Esophagus squamous epithelium (tissue), 5 donors: ENCODE measurements at regions not wholly inside any gene's neighbourhood (a gene's known extent, or its start where the extent isn't known, plus 50 kb on each side); places are given as distances from the start of the nearest gene placed in this dataset.
"Not testable (repeated sequence)": the region's sequence is repeated elsewhere in the genome, so short reads cannot be mapped to it uniquely, and the experiment has no call there.

Source experiments
- DNase-seq: peaks from one replicate; lab custom pipeline; 2025; lab: John Stamatoyannopoulos, UW
- H3K27ac ChIP-seq, 4 donors: fragments of 200-600 bp; sonication (generic); one replicate each; pipeline ENCODE4 v1.5.1; 2016 to 2019; ENCODE audit warnings: mild to moderate bottlenecking in 1 of 4
- H3K27me3 ChIP-seq, 4 donors: fragments of 200-600 bp; sonication (generic); 1 replicate in 3 of 4; 2 replicates in 1 of 4; pipeline versions ENCODE4 v1.5.1 to v1.6.0; 2017 to 2021; ENCODE audit warnings: antibody characterized with exemption in 1 of 4
- H3K36me3 ChIP-seq, 3 donors: fragments of 200-600 bp; sonication (generic); one replicate each; pipeline ENCODE4 v1.5.1; 2016 to 2019
- H3K4me1 ChIP-seq, 3 donors: fragments of 200-600 bp; sonication (generic); one replicate each; pipeline ENCODE4 v1.5.1; 2017 to 2019
- H3K4me3 ChIP-seq, 4 donors: fragments of 200-600 bp; sonication (generic); 1 replicate in 3 of 4; 2 replicates in 1 of 4; pipeline ENCODE4 v1.5.1; 2016 to 2019; ENCODE audit warnings: mild to moderate bottlenecking in 2 of 4, moderate library complexity in 1 of 4
- H3K9me3 ChIP-seq, 3 donors: fragments of 200-600 bp; sonication (generic); one replicate each; pipeline ENCODE4 v1.5.1; 2016 to 2019
- CTCF ChIP-seq, 6 experiments: fragments of 450-650 bp in 4 of 6; fragments of 200-600 bp in 2 of 6; sonication (generic) in 2 of 6; IDR thresholded peaks; one replicate each; pipeline ENCODE4 v1.5.1; 2016 to 2019; ENCODE audit warnings: antibody characterized with exemption in 6 of 6, mild to moderate bottlenecking in 4 of 6, moderate library complexity in 4 of 6
- POLR2A ChIP-seq, 4 donors: fragments of 450-650 bp; IDR thresholded peaks; one replicate each; pipeline ENCODE4 v1.6.1; 2017; ENCODE audit warnings: antibody characterized with exemption in 4 of 4, mild to moderate bottlenecking in 4 of 4, moderate library complexity in 3 of 4
- WGBS, 2 donors: methylation state at CpG; one replicate each; pipeline ENCODE4 v1.1.5; 2018; 5-methylcytosine and 5-hydroxymethylcytosine counted together
- intact Hi-C: fragments of 100-400 bp; cut with DNase I; formaldehyde crosslinking; loops from one replicate; pipeline ENCODE4 v1.15.0; 2022
- donor health status: DM: yes; HTN: yes; CAD: no.

- WGBS, 2 donors: 37 to 48% methylated on average over 5 of the region's 5 CpGs
- Histone ChIP-seq H3K4me3 (no peak overlapping the region), H3K9me3 (no peaks in the 10 kb centered on the region), H3K36me3 (no peaks in the 10 kb centered on the region), H3K27ac (no peak overlapping the region), H3K27me3 (no peaks in the 10 kb centered on the region), H3K4me1 (no peaks in the 10 kb centered on the region)
- DNase-seq: no peak
- intact Hi-C loops: no loop called here
- TF ChIP-seq POLR2A (IDR thresholded peaks at IDR 0.05): no peak
- TF ChIP-seq CTCF (IDR thresholded peaks at IDR 0.05): no peak
Observed at GRCh38 chrX:9370893-9371292, 94.0 kb upstream of the TBL1X start.

GRCh38 chrX:9372866-9373265 is 92.0 kb upstream of the TBL1X start:
- no peaks in the 10 kb centered on the region for H3K27me3 ChIP-seq
- TF ChIP-seq POLR2A (IDR thresholded peaks at IDR 0.05): no peak
- no peak for TF ChIP-seq CTCF (IDR thresholded peaks at IDR 0.05)
- H3K4me1 ChIP-seq: no peaks in the 10 kb centered on the region
- DNase-seq: no peak
- intact Hi-C loops: no loop called here
- no peak overlapping the region for H3K4me3 ChIP-seq
- no peaks in the 10 kb centered on the region for H3K9me3 ChIP-seq
- no peak overlapping the region for H3K27ac ChIP-seq
- H3K36me3 ChIP-seq: no peaks in the 10 kb centered on the region
- 79 to 89% methylated on average over 11 of the region's 11 CpGs for WGBS, 2 donors

GRCh38 chrX:9373789-9374188 is 91.1 kb upstream of the TBL1X start:
- Histone ChIP-seq H3K4me1 (no peaks in the 10 kb centered on the region), H3K36me3 (no peaks in the 10 kb centered on the region), H3K4me3 (no peak overlapping the region), H3K27ac (no peak overlapping the region), H3K27me3 (no peaks in the 10 kb centered on the region), H3K9me3 (no peaks in the 10 kb centered on the region)
- 79 to 86% methylated on average over 7 of the region's 7 CpGs for WGBS, 2 donors
- intact Hi-C loops: no loop called here
- TF ChIP-seq POLR2A (IDR thresholded peaks at IDR 0.05): no peak
- TF ChIP-seq CTCF (IDR thresholded peaks at IDR 0.05): no peak
- DNase-seq: no peak

GRCh38 chrX:9374555-9374954 is 90.3 kb upstream of the TBL1X start:
- Histone ChIP-seq H3K4me1 (peaks cover 0 to 6% (median 0%) of the 10 kb centered on the region in 3 donors), H3K4me3 (no peak overlapping the region), H3K27ac (no peak overlapping the region), H3K9me3 (no peaks in the 10 kb centered on the region), H3K27me3 (no peaks in the 10 kb centered on the region), H3K36me3 (no peaks in the 10 kb centered on the region)
- no peak for DNase-seq
- TF ChIP-seq POLR2A (IDR thresholded peaks at IDR 0.05): no peak
- TF ChIP-seq CTCF (IDR thresholded peaks at IDR 0.05): no peak
- intact Hi-C loops: no loop called here
- 29 to 70% methylated on average over 1 to 6 of the region's 6 CpGs for WGBS, 2 donors

- Histone ChIP-seq H3K9me3 (no peaks in the 10 kb centered on the region), H3K27ac (no peak overlapping the region), H3K36me3 (no peaks in the 10 kb centered on the region), H3K4me1 (peaks cover 0 to 13% (median 0%) of the 10 kb centered on the region in 3 donors), H3K4me3 (no peak overlapping the region), H3K27me3 (no peaks in the 10 kb centered on the region)
- 82% methylated on average over 4 of the region's 4 CpGs for WGBS, 2 donors
- TF ChIP-seq CTCF (IDR thresholded peaks at IDR 0.05) (no peak), POLR2A (IDR thresholded peaks at IDR 0.05) (no peak)
- DNase-seq: no peak
- intact Hi-C loops: no loop called here
Observed at GRCh38 chrX:9376111-9376510, 88.7 kb upstream of the TBL1X start.

- H3K4me1 ChIP-seq: peaks cover 0 to 13% (median 0%) of the 10 kb centered on the region in 3 donors
- H3K4me3 ChIP-seq, H3K9me3 ChIP-seq, DNase-seq, H3K27me3 ChIP-seq, H3K27ac ChIP-seq, intact Hi-C loops, H3K36me3 ChIP-seq: not testable (repeated sequence)
- 80 to 86% methylated on average over 3 of the region's 3 CpGs for WGBS, 2 donors
Observed at GRCh38 chrX:9377216-9377615, 87.6 kb upstream of the TBL1X start.
